Endothelial cell of umbilical vein (primary cell): ENCODE measurements at regions not wholly inside any gene's neighbourhood (a gene's known extent, or its start where the extent isn't known, plus 50 kb on each side); places are given as distances from the start of the nearest gene placed in this dataset.

ENCODE experiments used
- BruUV-seq: library from RNA; stranded (reverse); fragments of 400-500 nt; replicated peaks from 2 replicates; lab custom pipeline; 2021; lab: Mats Ljungman, UMichigan
- CTCF ChIA-PET: fragments of 300-600, 350-600 bp; sonication (Branson Sonifier 250); formaldehyde crosslinking; loops from one replicate; lab custom pipeline; 2021; ENCODE audit warnings: antibody characterized with exemption, inconsistent platforms; lab: Charles Lee
- POLR2A ChIA-PET: fragments of 300-600, 350-600 bp; sonication (Branson Sonifier 250); formaldehyde crosslinking; loops from one replicate; lab custom pipeline; 2021; ENCODE audit warnings: antibody characterized with exemption, inconsistent platforms; lab: Charles Lee
- DNase-seq: peaks from one replicate; pipeline ENCODE4 v3.0.0-alpha.2; 2011; ENCODE audit warnings: low read depth, low spot score
- FAIRE-seq: peaks from 2 replicates; lab custom pipeline; 2011; peaks lifted over from hg19 to GRCh38; lab: Jason Lieb, UNC
- H2AFZ ChIP-seq: 2 replicates; pipeline ENCODE4 v1.6.0; 2012; ENCODE audit warnings: low read depth, low read length, control low read depth, inconsistent platforms
- H3K27ac ChIP-seq: 2 replicates; pipeline ENCODE4 v1.5.1; 2011; ENCODE audit warnings: low read depth, mild to moderate bottlenecking, control low read depth, low read length, moderate library complexity; ENCODE audit not compliant: insufficient read depth
- H3K27me3 ChIP-seq, 2 experiments: 2 replicates each; pipeline versions ENCODE4 v1.6.0 to v1.6.1; 2011; ENCODE audit warnings: low read length in 2 of 2, mixed read lengths in 1 of 2; ENCODE audit not compliant: control insufficient read depth in 2 of 2, insufficient read depth in 2 of 2
- H3K36me3 ChIP-seq, 2 experiments: 2 replicates in 1 of 2; 3 replicates in 1 of 2; pipeline ENCODE4 v1.5.1; 2011; ENCODE audit warnings: low read length in 2 of 2, mild to moderate bottlenecking in 1 of 2, moderate library complexity in 1 of 2; ENCODE audit not compliant: control insufficient read depth in 2 of 2, insufficient read depth in 2 of 2; ENCODE audit errors: extremely low read depth in 1 of 2
- H3K4me1 ChIP-seq: 3 replicates; pipeline ENCODE4 v1.5.1; 2011; ENCODE audit warnings: mild to moderate bottlenecking, low read length; ENCODE audit not compliant: control insufficient read depth, insufficient read depth; ENCODE audit errors: extremely low read depth
- H3K4me2 ChIP-seq: 2 replicates; pipeline ENCODE4 v1.6.1; 2011; ENCODE audit warnings: low read length, control low read depth, mixed read lengths; ENCODE audit not compliant: insufficient read depth
- H3K4me3 ChIP-seq, 3 experiments: fragments of 200-600 bp in 1 of 3; sonication (generic), shearing (Covaris generic) in 1 of 3; replicated peaks in 1 of 3; 2 replicates each; pipeline ENCODE4 v1.5.1; 2011 to 2016; ENCODE audit warnings: control low read depth in 3 of 3, low read length in 3 of 3, mild to moderate bottlenecking in 2 of 3, inconsistent platforms in 1 of 3, low read depth in 1 of 3, moderate library complexity in 1 of 3; ENCODE audit not compliant: insufficient read depth in 1 of 3
- H3K79me2 ChIP-seq: 2 replicates; pipeline ENCODE4 v1.6.0; 2012; ENCODE audit warnings: low read length, inconsistent platforms; ENCODE audit not compliant: control insufficient read depth, insufficient read depth
- H3K9ac ChIP-seq: replicated peaks from 2 replicates; pipeline ENCODE3; 2011; ENCODE audit warnings: low read length, control low read depth; ENCODE audit not compliant: insufficient read depth; ENCODE audit errors: extremely low read depth
- H3K9me1 ChIP-seq: replicated peaks from 3 replicates; pipeline ENCODE4 v1.6.0; 2011; ENCODE audit warnings: mild to moderate bottlenecking, low read length; ENCODE audit not compliant: control insufficient read depth, insufficient read depth; ENCODE audit errors: extremely low read depth
- H3K9me3 ChIP-seq: replicated peaks from 2 replicates; pipeline ENCODE4 v1.5.1; 2012; ENCODE audit warnings: low read length, inconsistent platforms; ENCODE audit not compliant: control insufficient read depth, insufficient read depth
- H4K20me1 ChIP-seq: replicated peaks from 2 replicates; pipeline ENCODE3; 2011; ENCODE audit warnings: mild to moderate bottlenecking, low read length; ENCODE audit not compliant: control insufficient read depth, insufficient read depth; ENCODE audit errors: extremely low read depth
- CTCF ChIP-seq, 2 donors: IDR thresholded peaks; 1 replicate in 1 of 2; 2 replicates in 1 of 2; pipeline ENCODE4 v1.5.1; 2011; ENCODE audit warnings: low read length in 2 of 2, mild to moderate bottlenecking in 2 of 2, moderate library complexity in 2 of 2, control low read depth in 1 of 2, inconsistent platforms in 1 of 2, low read depth in 1 of 2; ENCODE audit not compliant: insufficient read depth in 1 of 2; ENCODE audit errors: extremely low read depth in 1 of 2
- EZH2 ChIP-seq: IDR thresholded peaks from 2 replicates; pipeline ENCODE4 v1.6.1; 2012; ENCODE audit warnings: borderline replicate concordance, low read depth, mild to moderate bottlenecking, moderate library complexity, low read length, inconsistent platforms; ENCODE audit not compliant: severe bottlenecking
- FOS ChIP-seq: IDR thresholded peaks from 2 replicates; pipeline ENCODE4 v1.6.1; 2011; ENCODE audit warnings: mild to moderate bottlenecking, low read length, moderate library complexity, borderline replicate concordance; ENCODE audit not compliant: insufficient read depth
- GATA2 ChIP-seq: IDR thresholded peaks from 2 replicates; pipeline ENCODE4 v1.7.0; 2011; ENCODE audit warnings: low read depth, mild to moderate bottlenecking, moderate library complexity, mixed read lengths, low read length; ENCODE audit not compliant: insufficient read length, insufficient read depth
- JUN ChIP-seq: IDR thresholded peaks from 2 replicates; pipeline ENCODE4 v1.6.1; 2011; ENCODE audit warnings: borderline replicate concordance, low read depth; ENCODE audit not compliant: insufficient read length, insufficient read depth
- MAX ChIP-seq: IDR thresholded peaks from 2 replicates; pipeline ENCODE4 v1.6.1; 2011; ENCODE audit not compliant: insufficient read depth, insufficient read length
- MYC ChIP-seq: IDR thresholded peaks from one replicate; pipeline ENCODE4 v1.6.1; 2011; ENCODE audit warnings: mild to moderate bottlenecking, low read depth, low read length
- POLR2A ChIP-seq: IDR thresholded peaks from 2 replicates; pipeline ENCODE4 v1.6.1; 2012; ENCODE audit warnings: low read depth, mild to moderate bottlenecking, control low read depth, low read length
- POLR2AphosphoS5 ChIP-seq: IDR thresholded peaks from 2 replicates; pipeline ENCODE4 v1.6.1; 2012; ENCODE audit warnings: low read depth, mild to moderate bottlenecking, control low read depth, low read length, moderate library complexity; ENCODE audit not compliant: insufficient read depth
- dilution Hi-C: fragments of 300-500 bp; cut with MboI; formaldehyde crosslinking; loops from one replicate; pipeline ENCODE4 v1.15.0; 2019; ENCODE audit warnings: low sequenced_read_pairs; ENCODE audit not compliant: extremely low pct_ligation_motif_present
- intact Hi-C: fragments of 100-400 bp; cut with micrococcal nuclease; formaldehyde crosslinking; loops from one replicate; pipeline ENCODE4 v1.10.0; 2022

DNA sequence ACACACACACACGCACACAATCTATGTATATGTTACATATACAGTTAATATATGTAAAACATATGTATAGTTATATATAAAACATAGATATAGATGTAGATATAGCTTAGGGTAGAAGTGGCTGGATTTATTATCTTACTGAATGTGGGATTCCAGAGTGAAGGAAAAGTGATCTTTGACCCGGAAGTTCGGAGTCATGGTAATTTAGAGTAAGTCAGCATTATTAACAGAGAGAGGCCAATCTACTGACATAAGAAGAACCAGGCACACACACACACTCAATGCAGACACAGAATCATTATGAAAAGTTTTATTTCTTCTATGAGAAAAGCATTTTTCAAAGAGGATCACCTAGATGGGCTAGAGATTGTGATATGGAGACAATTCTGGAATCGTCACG lies 384.2 kb upstream of the NOVA1 start:
- Histone ChIP-seq H3K79me2 (no peaks in the 10 kb centered on the region), H3K4me1 (no peaks in the 10 kb centered on the region), H3K27ac (no peak overlapping the region), H3K36me3 (no peaks in the 10 kb centered on the region), H3K4me3 (no peak overlapping the region), H4K20me1 (no peaks in the 10 kb centered on the region), H3K4me2 (no peak overlapping the region), H3K27me3 (no peaks in the 10 kb centered on the region), H2AFZ (no peak overlapping the region), H3K9me3 (no peaks in the 10 kb centered on the region), H3K9me1 (no peaks in the 10 kb centered on the region), H3K9ac (no peak overlapping the region)
- DNase-seq (no peak), FAIRE-seq (no peak)
- POLR2A ChIA-PET = no interaction called here
- dilution Hi-C loops = no loop called here
- CTCF ChIA-PET = interaction anchor here (6.8 kb wide), 1 partner anchor 589 kb away, joined by 44 read pairs; no protein-coding TSS in a partner anchor
- BruUV-seq = no TSS peak
- TF ChIP-seq JUN = no peak
- no peak for TF ChIP-seq EZH2
- TF ChIP-seq POLR2AphosphoS5 = no peak
- TF ChIP-seq CTCF (IDR thresholded peaks at IDR 0.05; ENCODE audit: extremely low read depth in 1 of 2, insufficient read depth in 1 of 2, low read depth in 1 of 2, low read length in 2 of 2) = no peak
- no peak for TF ChIP-seq POLR2A
- TF ChIP-seq MYC = no peak
- TF ChIP-seq MAX = no peak
- TF ChIP-seq GATA2 = no peak
- TF ChIP-seq FOS = no peak
- intact Hi-C loops = loop anchor here (5.0 to 10.0 kb wide), 5 partner anchors 385 to 1653 kb away; partner anchors contain the start of gene NOVA1
